Left cardiac atrium (tissue), 4 donors: ENCODE measurements at regions not wholly inside any gene's neighbourhood (a gene's known extent, or its start where the extent isn't known, plus 50 kb on each side); places are given as distances from the start of the nearest gene placed in this dataset.

Experiments used
- ATAC-seq, 2 donors: fragments of 200-7000 bp; cut with Tn5 transposase; one replicate each; pipeline ENCODE4 v1.9.1; 2020; ENCODE audit warnings: mild to moderate bottlenecking in 2 of 2, moderate library complexity in 2 of 2
- DNase-seq: peaks from one replicate; pipeline ENCODE4 v3.0.0-alpha.2; 2020
- intact Hi-C, 2 donors: fragments of 100-400 bp; cut with DNase I; formaldehyde crosslinking; loops; one replicate each; pipeline versions ENCODE4 v1.14.1 to v1.15.1; 2022 to 2023
- donor health status: DM: no; HTN: yes; CAD: no.
- donor health status: DM: no; HTN: yes; CAD: no; lungs with severe emphysema.
- donor health status: DM: yes; HTN: yes; CAD: no.
- donor health status: Dilated cardiomyopathy.

DNA sequence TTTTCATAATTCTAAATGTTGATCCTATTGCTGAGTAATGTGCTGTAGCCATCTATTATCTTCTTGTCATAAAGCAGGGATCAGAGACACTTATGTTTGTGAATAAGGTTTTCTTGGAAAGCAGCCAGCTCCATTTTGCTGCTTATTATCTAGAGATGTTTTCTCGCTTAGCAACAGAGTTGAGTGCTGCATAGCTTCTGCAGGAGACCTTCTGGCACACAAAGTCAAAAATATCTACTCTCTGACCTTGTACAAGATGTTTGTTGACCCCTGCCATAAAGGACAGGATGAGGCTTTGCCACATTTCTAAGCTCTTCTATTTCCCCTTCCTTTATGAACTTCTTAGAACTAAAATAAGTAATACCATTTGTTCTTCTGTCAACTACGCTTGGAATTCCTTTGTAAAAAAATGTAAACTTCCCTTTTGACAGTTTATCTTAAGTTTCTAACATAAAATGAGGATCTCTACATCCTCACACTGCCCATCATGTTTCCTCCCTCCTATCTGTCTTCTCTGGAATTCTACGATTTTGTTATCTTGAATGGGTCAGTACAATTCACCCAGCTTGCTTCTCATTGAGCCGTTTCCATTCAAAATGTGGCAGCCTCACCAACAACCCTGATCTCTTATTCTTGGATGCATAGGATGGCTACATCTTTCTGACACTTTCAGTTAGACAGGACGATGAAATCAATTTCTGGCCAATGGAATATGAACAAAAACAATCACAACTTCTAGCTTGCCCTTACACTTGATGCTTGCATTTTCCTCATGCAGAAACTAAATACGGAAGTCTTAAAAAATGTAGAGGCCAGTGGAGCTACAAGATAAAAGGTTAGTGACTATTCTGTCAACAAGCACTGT lies 1377.0 kb downstream of the SUCLG1 start:
- ATAC-seq (peak; percentile 87 to 92), DNase-seq (peak; percentile 25)
- intact Hi-C loops, result no loop called here

- DNase-seq (no peak), ATAC-seq (no peak)
These were observed 1380.1 kb downstream of the SUCLG1 start for GRCh38 chr2:83079007-83079406.

GRCh38 chr2:83072767-83073166 lies 1386.3 kb downstream of the SUCLG1 start:
- no peak for DNase-seq
- intact Hi-C loops, result no loop called here
- ATAC-seq, result no peak

More at GRCh38 chr2:83079007-83079406, 1380.1 kb downstream of the SUCLG1 start:
- intact Hi-C loops, result no loop called here

DNA sequence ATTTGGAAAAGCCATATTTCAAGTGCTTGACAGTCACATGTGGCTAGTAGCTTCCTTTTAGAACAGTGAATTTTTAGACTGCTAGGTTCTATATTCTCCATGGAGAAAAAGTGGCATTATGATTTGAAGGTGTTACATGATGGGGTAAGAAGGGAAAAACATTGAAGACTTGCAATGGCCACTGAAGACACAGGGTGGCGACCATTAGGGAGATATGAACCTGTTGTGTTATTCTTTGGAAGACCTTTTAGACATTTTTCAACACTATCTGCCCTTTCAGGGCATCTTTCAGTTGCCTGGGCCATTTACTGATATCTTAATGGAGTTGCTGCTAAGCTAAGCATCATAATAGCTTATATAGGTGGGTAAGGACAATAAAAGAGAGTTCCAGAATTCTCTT lies 1387.2 kb downstream of the SUCLG1 start:
- intact Hi-C loops, result no loop called here
- no peak for DNase-seq
- no peak for ATAC-seq

- DNase-seq (no peak), ATAC-seq (no peak)
- intact Hi-C loops, result no loop called here
These were observed 1387.7 kb downstream of the SUCLG1 start for GRCh38 chr2:83071352-83071751.

DNA sequence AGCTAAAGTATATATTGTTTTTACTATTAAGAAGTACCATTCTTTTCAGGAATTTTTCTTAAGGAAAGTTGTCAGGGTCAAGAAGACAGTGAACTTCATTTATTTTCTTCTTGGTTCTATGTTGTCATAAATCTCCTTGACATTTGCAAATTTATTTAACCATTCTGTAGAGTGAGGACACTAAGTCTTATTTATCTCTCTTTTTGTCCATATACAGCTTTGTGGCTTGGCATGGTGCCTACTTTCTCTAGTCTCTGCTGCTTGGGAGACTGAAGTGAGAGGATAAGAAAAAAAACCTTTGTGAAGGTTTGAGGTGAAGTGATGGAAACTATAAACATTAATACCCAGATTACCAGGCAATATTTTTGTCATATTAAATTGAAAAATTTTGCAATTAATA lies 1389.4 kb downstream of the SUCLG1 start:
- ATAC-seq, result no peak
- intact Hi-C loops, result no loop called here
- DNase-seq, result no peak

GRCh38 chr2:83068714-83069113 lies 1390.4 kb downstream of the SUCLG1 start:
- intact Hi-C loops, result no loop called here
- DNase-seq (no peak), ATAC-seq (no peak)

DNA sequence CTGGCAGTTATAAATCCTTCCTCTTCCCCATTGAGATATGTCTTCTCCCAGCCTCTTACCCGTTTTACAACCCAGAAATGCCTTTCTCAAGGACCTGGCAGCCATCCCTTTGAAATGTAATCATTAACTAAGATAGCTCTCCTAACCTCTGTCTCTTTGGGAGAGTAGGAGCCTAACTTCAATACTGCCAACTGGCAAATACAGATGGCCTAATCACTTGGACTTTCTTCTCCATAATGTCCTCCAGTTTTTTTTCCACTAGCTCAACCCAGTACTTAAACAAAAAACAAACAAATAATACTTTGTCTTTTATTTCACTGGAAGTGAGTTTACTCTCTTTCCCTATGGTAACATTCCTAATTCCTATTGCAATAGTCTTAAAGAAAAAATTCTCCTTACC lies 1391.1 kb downstream of the SUCLG1 start:
- DNase-seq, result no peak
- no peak for ATAC-seq
- intact Hi-C loops, result no loop called here

DNA sequence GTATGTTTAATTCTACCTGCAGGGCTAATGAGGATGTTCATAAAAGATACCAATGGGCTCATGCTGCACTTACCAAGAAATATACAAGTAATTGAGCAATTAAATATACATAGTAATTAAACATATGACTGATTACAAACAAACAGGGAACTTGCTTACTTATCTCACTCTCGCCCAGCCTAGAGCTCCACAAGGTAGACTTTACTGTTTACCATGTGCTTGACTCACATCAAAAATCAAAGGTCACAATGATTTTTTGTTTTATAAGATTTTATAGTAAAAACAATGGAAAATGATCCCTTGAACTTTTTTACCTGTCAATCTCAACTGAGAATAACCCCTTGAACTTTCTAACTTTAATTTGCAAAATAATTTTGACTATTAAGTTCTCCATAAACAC lies 1395.1 kb downstream of the SUCLG1 start:
- no peak for DNase-seq
- intact Hi-C loops, result no loop called here
- no peak for ATAC-seq

DNA sequence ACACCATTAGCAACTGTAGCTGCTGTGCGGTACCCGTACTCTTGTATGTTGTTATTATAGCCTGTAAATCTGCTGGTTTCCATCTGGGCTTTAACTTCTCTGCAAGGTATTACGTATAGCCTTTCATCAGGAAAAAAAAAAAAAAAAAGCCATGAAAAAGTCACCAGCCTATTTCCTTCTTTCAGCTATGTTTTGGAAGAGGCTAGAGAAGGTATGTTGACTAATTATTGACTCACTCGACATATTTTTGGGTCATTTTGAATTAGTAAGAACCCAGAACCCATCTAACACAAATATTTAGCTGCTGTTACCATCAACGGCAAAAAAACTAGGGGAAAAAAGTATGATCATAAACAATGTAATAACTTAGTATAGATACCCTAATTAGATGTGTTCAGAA lies 1395.6 kb downstream of the SUCLG1 start:
- ATAC-seq (no peak), DNase-seq (no peak)
- intact Hi-C loops, result no loop called here

- ATAC-seq (no peak), DNase-seq (no peak)
- intact Hi-C loops, result no loop called here
These were observed 1400.4 kb downstream of the SUCLG1 start for GRCh38 chr2:83058683-83059082.

DNA sequence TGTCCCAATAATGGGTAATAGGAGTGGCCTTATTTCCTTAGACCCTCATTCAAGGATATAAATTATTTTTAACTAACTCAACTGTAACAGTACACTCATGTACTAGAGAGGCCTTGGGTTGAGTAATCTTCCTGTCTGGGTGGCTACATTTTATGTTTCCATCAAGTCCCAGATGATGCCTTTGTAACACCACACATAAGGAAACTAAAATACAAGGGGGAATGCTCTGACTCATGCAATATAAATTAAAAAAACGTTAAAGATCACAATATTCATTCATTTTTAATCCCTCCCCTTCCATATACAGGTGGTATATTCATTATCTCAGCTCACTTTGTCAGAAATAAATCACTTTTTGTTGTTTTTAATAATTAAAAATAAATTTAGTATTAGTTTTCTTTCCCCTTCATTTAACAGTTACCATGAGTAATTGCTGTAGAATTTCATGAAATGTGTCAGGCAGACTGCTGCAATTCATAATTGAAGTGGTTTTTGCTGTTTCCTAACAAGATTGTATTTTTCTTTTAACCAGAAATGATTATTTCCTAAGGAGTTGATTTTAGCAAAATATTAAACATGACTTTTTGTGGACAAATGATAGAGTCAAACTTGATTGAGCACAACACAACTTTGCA lies 1403.6 kb downstream of the SUCLG1 start:
- intact Hi-C loops, result no loop called here

DNA sequence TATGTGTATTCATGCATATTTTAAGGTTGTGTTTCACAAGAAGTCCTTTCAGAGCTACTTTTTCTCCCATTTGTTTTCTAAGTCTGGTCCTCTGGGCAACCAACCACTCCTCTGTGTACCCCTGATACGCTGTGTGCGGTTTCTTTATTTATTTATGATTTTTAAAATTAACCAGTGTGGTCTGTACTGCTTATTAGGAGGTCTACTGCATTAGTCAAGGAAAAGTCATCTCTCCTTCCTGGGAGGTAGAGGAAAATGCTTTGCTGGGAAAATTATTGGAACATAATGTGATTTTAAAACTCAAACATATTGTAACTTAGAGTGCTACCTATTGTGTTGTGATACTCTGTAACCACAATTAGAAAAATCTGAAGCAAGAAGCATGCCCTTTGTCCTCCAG lies 1404.3 kb downstream of the SUCLG1 start:
- intact Hi-C loops, result no loop called here
- no peak for ATAC-seq

More for the DNA sequence above, 1403.6 kb downstream of the SUCLG1 start:
- ATAC-seq (no peak), DNase-seq (no peak)

DNA sequence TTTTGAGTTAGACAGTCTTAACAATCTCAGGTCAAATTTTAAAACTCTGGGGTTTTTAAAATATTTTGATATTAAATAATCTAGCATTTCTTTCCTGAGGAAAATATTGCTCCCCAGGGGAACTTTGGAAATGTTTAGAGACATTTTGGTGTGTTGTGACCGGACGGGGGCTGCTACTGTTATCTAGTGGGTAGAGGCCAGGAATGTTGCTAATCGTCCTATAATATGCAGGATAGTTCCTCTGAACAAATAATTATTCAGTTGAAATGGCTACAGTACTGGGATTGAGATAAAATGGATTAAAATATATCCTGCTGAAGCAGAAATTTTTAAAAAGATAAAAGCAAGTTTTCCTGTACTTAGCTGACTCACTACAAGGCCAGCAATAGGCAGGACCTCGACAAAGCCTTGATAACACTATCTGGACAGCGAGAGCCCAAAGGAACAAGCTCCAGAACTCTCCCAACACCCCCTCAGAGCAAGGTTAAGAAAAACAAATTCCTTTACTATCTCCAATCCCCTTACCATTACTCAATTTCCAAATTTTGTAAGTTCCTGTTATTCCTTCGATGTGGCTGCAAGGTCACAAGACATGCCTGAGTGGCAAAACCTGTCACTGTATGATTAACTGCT lies 1407.4 kb downstream of the SUCLG1 start:
- ATAC-seq (peak in 1 of 2 donors; percentile 52), DNase-seq (no peak)
- intact Hi-C loops, result no loop called here

More for the DNA sequence above, 1404.3 kb downstream of the SUCLG1 start:
- DNase-seq, result no peak

- intact Hi-C loops, result no loop called here
- DNase-seq (no peak), ATAC-seq (no peak)
These were observed 1417.0 kb downstream of the SUCLG1 start for GRCh38 chr2:83042053-83042452.

GRCh38 chr2:83022631-83023210 lies 1436.4 kb downstream of the SUCLG1 start:
- intact Hi-C loops, result no loop called here
- DNase-seq (no peak), ATAC-seq (no peak)

GRCh38 chr2:83017366-83018090 lies 1441.6 kb downstream of the SUCLG1 start:
- DNase-seq, result no peak
- intact Hi-C loops, result no loop called here
- no peak for ATAC-seq

GRCh38 chr2:83016343-83017110 lies 1442.6 kb downstream of the SUCLG1 start:
- intact Hi-C loops, result no loop called here
- ATAC-seq, result no peak
- DNase-seq, result no peak

DNA sequence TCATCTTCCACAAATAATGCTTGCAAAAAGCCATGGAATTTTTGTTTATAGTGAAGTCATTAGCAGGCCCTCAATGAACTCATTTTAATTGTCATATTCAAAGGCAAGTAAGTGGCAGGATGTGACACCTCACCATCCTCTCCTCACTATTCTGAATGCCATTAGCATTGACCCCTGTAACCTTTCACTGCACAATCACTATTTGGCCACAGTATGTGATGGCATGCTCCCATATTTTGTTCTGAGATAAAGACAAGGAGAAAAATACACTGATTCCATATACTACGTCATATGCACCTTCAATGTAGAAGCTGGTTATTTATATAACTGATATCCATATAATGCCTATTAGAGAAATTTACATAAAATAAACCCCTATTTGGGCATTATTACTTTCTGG lies 1443.2 kb downstream of the SUCLG1 start:
- intact Hi-C loops, result no loop called here
- no peak for DNase-seq
- no peak for ATAC-seq
